ENCODE measurements at regions not wholly inside any gene's neighbourhood (a gene's known extent, or its start where the extent isn't known, plus 50 kb on each side); places are given as distances from the start of the nearest gene placed in this dataset.

DNA sequence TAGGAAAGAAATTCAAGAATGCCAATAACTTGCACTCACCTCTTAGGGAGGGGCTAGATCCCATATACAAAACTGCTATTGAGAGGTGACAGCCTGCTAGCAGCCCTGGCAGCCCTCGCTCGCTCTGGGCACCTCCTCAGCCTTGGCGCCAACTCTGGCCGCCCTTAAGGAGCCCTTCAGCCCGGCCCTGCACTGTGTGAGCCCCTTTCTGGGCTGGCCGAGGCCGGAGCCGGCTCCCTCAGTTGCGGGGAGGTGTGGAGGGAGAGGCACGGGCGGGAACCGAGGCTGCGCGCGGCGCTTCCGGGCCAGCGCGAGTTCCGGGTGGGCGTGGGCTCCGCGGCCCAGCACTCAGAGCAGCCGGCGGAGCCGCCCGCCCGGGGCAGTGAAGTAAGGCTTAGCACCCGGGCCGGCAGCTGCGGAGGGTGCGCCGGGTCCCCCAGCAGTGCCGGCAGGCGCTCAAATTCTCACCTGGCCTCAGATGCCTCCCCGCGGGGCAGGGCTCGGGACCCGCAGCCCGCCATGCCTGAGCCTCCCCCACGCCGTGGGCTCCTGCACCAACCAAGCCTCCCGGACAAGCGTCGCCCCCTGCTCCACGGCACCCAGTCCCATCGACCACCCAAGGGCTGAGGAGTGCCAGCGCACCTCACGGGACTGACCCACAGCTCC is 329.9 kb downstream of the FAM181B start:
- Mint-ChIP-seq H3K9me3 (no peaks in the 10 kb centered on the region), H3K27ac (no peak overlapping the region), H3K4me3 (no peak overlapping the region), H3K4me1 (no peaks in the 10 kb centered on the region), H3K36me3 (ENCODE audit: insufficient read depth in 1 of 3, low read depth in 3 of 3) (no peaks in the 10 kb centered on the region), H3K27me3 (ENCODE audit: low read depth) (no peaks in the 10 kb centered on the region)
- Histone ChIP-seq H3K4ac (ENCODE audit: low read depth, low read length) (no peak overlapping the region), H3K56ac (ENCODE audit: insufficient read length, low read depth, low read length) (no peak overlapping the region), H2BK12ac (ENCODE audit: insufficient read length, low read depth, low read length) (no peak overlapping the region), H3K4me1 (ENCODE audit: insufficient read depth, low read length) (no peaks in the 10 kb centered on the region), H3T11ph (ENCODE audit: low read length) (no peak overlapping the region), H3K9me3 (ENCODE audit: control insufficient read depth, low read depth, low read length) (no peaks in the 10 kb centered on the region), H2BK5ac (ENCODE audit: insufficient read length, low read length) (no peak overlapping the region), H3K27me3 (ENCODE audit: insufficient read depth, low read length) (no peaks in the 10 kb centered on the region), H2AFZ (ENCODE audit: low read length) (no peak overlapping the region), H4K8ac (replicated peaks; ENCODE audit: insufficient read length, low read depth, low read length) (no peak overlapping the region), H3K23me2 (ENCODE audit: insufficient read length, low read depth, low read length, poor library complexity, severe bottlenecking) (no peaks in the 10 kb centered on the region), H3K27ac (ENCODE audit: insufficient read length, low read depth, low read length) (no peak overlapping the region), H3K79me1 (ENCODE audit: insufficient read depth, low read depth, low read length, poor library complexity, severe bottlenecking) (no peaks in the 10 kb centered on the region), H3K79me2 (ENCODE audit: insufficient read depth, low read length) (no peaks in the 10 kb centered on the region), H4K20me1 (ENCODE audit: control insufficient read depth, insufficient read depth, insufficient read length) (no peaks in the 10 kb centered on the region), H3K9ac (ENCODE audit: extremely low read depth, insufficient read length, low read length) (no peak overlapping the region), H4K5ac (ENCODE audit: insufficient read length, low read depth, low read length) (no peak overlapping the region), H2BK15ac (ENCODE audit: low read depth, low read length) (no peak overlapping the region), H3K23ac (ENCODE audit: insufficient read length, low read depth, low read length) (no peak overlapping the region), H3K18ac (ENCODE audit: insufficient read length, low read depth, low read length) (no peak overlapping the region), H3K4me2 (ENCODE audit: insufficient read depth, insufficient read length, low read length) (no peak overlapping the region), H2BK120ac (ENCODE audit: low read depth, low read length, poor library complexity, severe bottlenecking) (no peak overlapping the region), H2AK5ac (ENCODE audit: insufficient read length, low read length) (no peak overlapping the region), H3K14ac (ENCODE audit: insufficient read depth, low read length) (no peak overlapping the region), H4K91ac (ENCODE audit: insufficient read length, low read depth, low read length) (no peak overlapping the region), H2BK20ac (ENCODE audit: low read depth, low read length, poor library complexity, severe bottlenecking) (no peak overlapping the region)
- no CpG with 5 or more reads among the region's 49 CpGs for WGBS (ENCODE audit: extremely low coverage, insufficient read length, low lambda C conversion rate)
- TF ChIP-seq, protein P1, sequence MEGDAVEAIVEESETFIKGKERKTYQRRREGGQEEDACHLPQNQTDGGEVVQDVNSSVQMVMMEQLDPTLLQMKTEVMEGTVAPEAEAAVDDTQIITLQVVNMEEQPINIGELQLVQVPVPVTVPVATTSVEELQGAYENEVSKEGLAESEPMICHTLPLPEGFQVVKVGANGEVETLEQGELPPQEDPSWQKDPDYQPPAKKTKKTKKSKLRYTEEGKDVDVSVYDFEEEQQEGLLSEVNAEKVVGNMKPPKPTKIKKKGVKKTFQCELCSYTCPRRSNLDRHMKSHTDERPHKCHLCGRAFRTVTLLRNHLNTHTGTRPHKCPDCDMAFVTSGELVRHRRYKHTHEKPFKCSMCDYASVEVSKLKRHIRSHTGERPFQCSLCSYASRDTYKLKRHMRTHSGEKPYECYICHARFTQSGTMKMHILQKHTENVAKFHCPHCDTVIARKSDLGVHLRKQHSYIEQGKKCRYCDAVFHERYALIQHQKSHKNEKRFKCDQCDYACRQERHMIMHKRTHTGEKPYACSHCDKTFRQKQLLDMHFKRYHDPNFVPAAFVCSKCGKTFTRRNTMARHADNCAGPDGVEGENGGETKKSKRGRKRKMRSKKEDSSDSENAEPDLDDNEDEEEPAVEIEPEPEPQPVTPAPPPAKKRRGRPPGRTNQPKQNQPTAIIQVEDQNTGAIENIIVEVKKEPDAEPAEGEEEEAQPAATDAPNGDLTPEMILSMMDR (conservative IDR thresholded peaks at IDR 0.05), result no peak
- no peak for DNase-seq

Data from H9 (cell line).